LNCAP (cell line): ENCODE measurements at regions not wholly inside any gene's neighbourhood (a gene's known extent, or its start where the extent isn't known, plus 50 kb on each side); places are given as distances from the start of the nearest gene placed in this dataset.

ENCODE experiments used
- CTCF ChIP-seq: fragments of 450-650 bp; IDR thresholded peaks from 2 replicates; pipeline ENCODE4 v1.5.1; 2017; ENCODE audit warnings: mild to moderate bottlenecking

GRCh38 chr6:120383681-120384080 lies 950.6 kb downstream of the TBC1D32 start:
- no peak for TF ChIP-seq CTCF

GRCh38 chr6:120378582-120379220 lies 955.6 kb downstream of the TBC1D32 start:
- TF ChIP-seq CTCF, result peak; percentile 92

- no peak for TF ChIP-seq CTCF
Observed at GRCh38 chr6:120373185-120373584, 961.1 kb downstream of the TBC1D32 start.

- TF ChIP-seq CTCF, result no peak
Observed at GRCh38 chr6:120363429-120363828, 970.9 kb downstream of the TBC1D32 start.

GRCh38 chr6:120357447-120357846 lies 976.8 kb downstream of the TBC1D32 start:
- no peak for TF ChIP-seq CTCF

- no peak for TF ChIP-seq CTCF
Observed at GRCh38 chr6:120355822-120356221, 978.5 kb downstream of the TBC1D32 start.

- TF ChIP-seq CTCF, result no peak
Observed at GRCh38 chr6:120354452-120355098, 979.7 kb downstream of the TBC1D32 start.
